HG02763 (cell line): ENCODE measurements at regions not wholly inside any gene's neighbourhood (a gene's known extent, or its start where the extent isn't known, plus 50 kb on each side); places are given as distances from the start of the nearest gene placed in this dataset.

Experiments used
- ATAC-seq: cut with Tn5 transposase; IDR thresholded peaks from one replicate; pipeline ENCODE4 v1.9.1; 2021; ENCODE audit warnings: mild to moderate bottlenecking, moderate library complexity; ENCODE audit not compliant: unreplicated experiment

- ATAC-seq = no peak
Observed at GRCh38 chr7:8931906-8932646, 498.7 kb downstream of the NXPH1 start.

GRCh38 chr7:8932751-8933150 lies 499.3 kb downstream of the NXPH1 start:
- no peak for ATAC-seq

- ATAC-seq = no peak
Observed at GRCh38 chr7:8937204-8937603, 503.8 kb downstream of the NXPH1 start.

GRCh38 chr7:8938044-8938805 lies 504.8 kb downstream of the NXPH1 start:
- ATAC-seq = no peak

GRCh38 chr7:8939446-8939845 lies 506.0 kb downstream of the NXPH1 start:
- ATAC-seq = no peak

GRCh38 chr7:8963722-8964121 lies 530.3 kb downstream of the NXPH1 start:
- ATAC-seq = no peak

GRCh38 chr7:8965177-8965576 lies 531.8 kb downstream of the NXPH1 start:
- ATAC-seq = no peak

GRCh38 chr7:8973601-8974000 lies 540.2 kb downstream of the NXPH1 start:
- no peak for ATAC-seq

- ATAC-seq = no peak
Observed at GRCh38 chr7:8975681-8976080, 542.3 kb downstream of the NXPH1 start.

- ATAC-seq = no peak
Observed at GRCh38 chr7:8982338-8982992, 549.1 kb downstream of the NXPH1 start.

GRCh38 chr7:8985255-8985654 lies 551.8 kb downstream of the NXPH1 start:
- no peak for ATAC-seq

- ATAC-seq = no peak
Observed at GRCh38 chr7:8988267-8988666, 554.9 kb downstream of the NXPH1 start.

- no peak for ATAC-seq
Observed at GRCh38 chr7:8991159-8991558, 557.8 kb downstream of the NXPH1 start.

- no peak for ATAC-seq
Observed at GRCh38 chr7:8998762-8999161, 565.4 kb downstream of the NXPH1 start.

- no peak for ATAC-seq
Observed at GRCh38 chr7:9013940-9014339, 580.5 kb downstream of the NXPH1 start.

GRCh38 chr7:9017286-9017685 lies 583.9 kb downstream of the NXPH1 start:
- no peak for ATAC-seq

GRCh38 chr7:9022456-9022855 lies 589.0 kb downstream of the NXPH1 start:
- ATAC-seq = no peak

GRCh38 chr7:9023675-9024294 lies 590.4 kb downstream of the NXPH1 start:
- no peak for ATAC-seq

- ATAC-seq = no peak
Observed at GRCh38 chr7:9026121-9026520, 592.7 kb downstream of the NXPH1 start.

GRCh38 chr7:9028012-9028411 lies 594.6 kb downstream of the NXPH1 start:
- ATAC-seq = no peak
